HG03442 (cell line): ENCODE measurements at regions not wholly inside any gene's neighbourhood (a gene's known extent, or its start where the extent isn't known, plus 50 kb on each side); places are given as distances from the start of the nearest gene placed in this dataset.
"Not testable (repeated sequence)": the region's sequence is repeated elsewhere in the genome, so short reads cannot be mapped to it uniquely, and the experiment has no call there.

Source experiments
- ATAC-seq: cut with Tn5 transposase; IDR thresholded peaks from one replicate; pipeline ENCODE4 v1.9.1; 2021; ENCODE audit warnings: mild to moderate bottlenecking, moderate library complexity; ENCODE audit not compliant: unreplicated experiment

- no peak for ATAC-seq
These were observed 496.0 kb upstream of the LARGE1 start for GRCh38 chr22:34416022-34416860.

GRCh38 chr22:34422948-34423347, 502.7 kb upstream of the LARGE1 start:
- not testable (repeated sequence) for ATAC-seq

GRCh38 chr22:34427436-34427835, 507.2 kb upstream of the LARGE1 start:
- ATAC-seq = no peak

- ATAC-seq = no peak
These were observed 507.6 kb upstream of the LARGE1 start for GRCh38 chr22:34427841-34428240.

- ATAC-seq = no peak
These were observed 509.0 kb upstream of the LARGE1 start for GRCh38 chr22:34429314-34429713.

GRCh38 chr22:34430386-34430785, 510.1 kb upstream of the LARGE1 start:
- no peak for ATAC-seq

GRCh38 chr22:34434371-34434770, 514.1 kb upstream of the LARGE1 start:
- no peak for ATAC-seq

- ATAC-seq = no peak
These were observed 516.9 kb upstream of the LARGE1 start for GRCh38 chr22:34437140-34437539.

GRCh38 chr22:34454598-34454997, 534.3 kb upstream of the LARGE1 start:
- no peak for ATAC-seq

GRCh38 chr22:34462795-34463194, 542.5 kb upstream of the LARGE1 start:
- ATAC-seq = no peak

- no peak for ATAC-seq
These were observed 555.6 kb upstream of the LARGE1 start for GRCh38 chr22:34475886-34476285.

GRCh38 chr22:34476762-34477161, 556.5 kb upstream of the LARGE1 start:
- ATAC-seq = no peak

- no peak for ATAC-seq
These were observed 560.8 kb upstream of the LARGE1 start for GRCh38 chr22:34481090-34481489.

- no peak for ATAC-seq
These were observed 566.1 kb upstream of the LARGE1 start for GRCh38 chr22:34486381-34486780.

- no peak for ATAC-seq
These were observed 569.6 kb upstream of the LARGE1 start for GRCh38 chr22:34489861-34490260.

- no peak for ATAC-seq
These were observed 570.6 kb upstream of the LARGE1 start for GRCh38 chr22:34490886-34491285.

GRCh38 chr22:34493486-34493885, 572.5 kb upstream of the ISX start:
- ATAC-seq = no peak

GRCh38 chr22:34501366-34501965, 564.5 kb upstream of the ISX start:
- ATAC-seq = no peak

- ATAC-seq = no peak
These were observed 563.1 kb upstream of the ISX start for GRCh38 chr22:34502821-34503220.

GRCh38 chr22:34508797-34509196, 557.2 kb upstream of the ISX start:
- ATAC-seq = no peak

GRCh38 chr22:34526681-34527080, 539.3 kb upstream of the ISX start:
- ATAC-seq = no peak

- no peak for ATAC-seq
These were observed 531.9 kb upstream of the ISX start for GRCh38 chr22:34534101-34534500.
